ENCODE measurements at regions not wholly inside any gene's neighbourhood (a gene's known extent, or its start where the extent isn't known, plus 50 kb on each side); places are given as distances from the start of the nearest gene placed in this dataset.

GRCh38 chr5:179430193-179431175 lies 85.2 kb upstream of the ADAMTS2 start:
- no peak for DNase-seq (ENCODE audit: low read depth, low spot score)

GRCh38 chr5:179427676-179428056 lies 82.4 kb upstream of the ADAMTS2 start:
- DNase-seq (ENCODE audit: low read depth, low spot score) = no peak

DNA sequence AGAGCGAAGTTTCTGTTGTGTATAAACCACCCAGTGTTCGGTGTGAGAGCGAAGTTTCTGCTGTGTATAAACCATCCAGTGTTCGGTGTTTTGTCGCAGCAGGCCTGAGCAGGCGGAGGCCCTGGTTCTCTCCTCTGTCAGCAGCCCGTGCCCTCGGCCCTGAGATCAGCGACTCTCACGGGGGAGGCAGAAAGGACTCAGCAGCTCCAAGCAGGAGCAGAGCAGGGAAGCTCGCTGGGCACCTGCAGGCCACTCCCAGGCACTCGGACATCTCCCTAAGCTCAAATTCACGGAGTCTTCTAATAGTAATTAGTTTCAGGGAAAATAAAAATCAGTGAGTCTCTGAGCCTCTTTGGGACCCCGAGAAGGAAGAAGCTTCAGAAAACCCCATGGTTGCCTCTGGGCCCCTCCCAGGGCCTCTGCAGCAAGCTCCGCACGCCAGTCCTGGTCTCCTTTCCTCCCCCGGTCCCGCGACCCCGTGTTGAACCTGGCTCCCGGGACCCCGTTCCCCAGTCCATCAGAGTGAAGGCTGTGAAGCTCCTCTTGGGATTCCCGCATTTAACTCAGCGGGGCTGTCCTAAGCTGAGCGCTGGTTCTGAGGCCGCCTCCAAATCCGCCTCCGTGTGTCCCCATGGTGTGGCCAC lies 81.9 kb upstream of the ADAMTS2 start:
- DNase-seq (ENCODE audit: low read depth, low spot score) = no peak

DNA sequence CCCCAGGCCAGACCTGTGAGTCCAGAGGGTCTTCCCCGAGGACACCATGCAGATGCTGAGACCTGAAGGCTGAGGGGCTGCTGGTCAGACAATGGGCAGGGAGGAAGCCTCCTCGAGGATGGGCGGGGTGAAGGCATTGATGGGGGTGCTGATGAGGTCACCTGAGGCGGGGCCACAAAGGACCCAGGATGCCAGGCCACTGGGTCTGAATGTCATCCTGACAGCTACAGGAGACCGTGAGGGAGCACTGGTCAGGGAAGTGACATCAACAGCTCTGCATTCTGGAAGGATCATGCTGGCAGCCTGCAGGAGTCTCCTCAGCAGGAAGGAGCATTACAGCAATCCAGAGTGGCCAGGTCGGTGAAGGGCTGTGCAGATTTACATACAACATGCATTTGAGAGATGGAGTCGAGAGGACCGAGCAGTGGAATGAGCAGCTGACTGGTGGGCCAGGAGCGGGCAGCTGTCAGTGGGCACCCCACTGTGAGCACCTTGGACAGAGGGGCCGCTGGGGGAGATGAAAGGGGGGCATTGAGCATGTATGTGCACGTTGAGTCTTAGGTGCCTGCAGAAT lies 77.7 kb upstream of the ADAMTS2 start:
- no peak for DNase-seq (ENCODE audit: low read depth, low spot score)

- no peak for DNase-seq (ENCODE audit: low read depth, low spot score)
These were observed 77.1 kb upstream of the ADAMTS2 start for GRCh38 chr5:179422213-179422855.

- DNase-seq (ENCODE audit: low read depth, low spot score) = no peak
These were observed 76.1 kb upstream of the ADAMTS2 start for GRCh38 chr5:179421144-179421901.

DNA sequence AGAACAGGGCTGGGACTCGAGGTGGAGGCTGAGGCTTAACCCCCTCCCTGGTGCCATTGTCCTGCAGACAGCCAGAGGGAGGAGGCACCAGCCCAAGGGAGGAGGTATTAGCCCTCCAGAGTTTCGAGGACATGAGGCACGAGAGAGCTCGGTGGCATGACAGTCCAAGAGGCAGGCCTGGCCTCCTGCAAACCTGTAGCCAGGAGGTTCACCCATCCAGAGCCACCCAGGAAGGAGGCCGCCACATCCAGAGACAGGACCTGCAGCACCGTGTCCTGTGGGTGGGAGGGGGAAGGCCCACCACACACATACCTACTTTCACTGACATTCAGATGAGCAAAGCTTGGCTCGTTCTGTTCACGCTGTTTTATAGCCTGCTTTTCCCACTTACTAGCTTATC lies 75.2 kb upstream of the ADAMTS2 start:
- no peak for DNase-seq (ENCODE audit: low read depth, low spot score)

- no peak for DNase-seq (ENCODE audit: low read depth, low spot score)
These were observed 73.7 kb upstream of the ADAMTS2 start for GRCh38 chr5:179418972-179419371.

DNA sequence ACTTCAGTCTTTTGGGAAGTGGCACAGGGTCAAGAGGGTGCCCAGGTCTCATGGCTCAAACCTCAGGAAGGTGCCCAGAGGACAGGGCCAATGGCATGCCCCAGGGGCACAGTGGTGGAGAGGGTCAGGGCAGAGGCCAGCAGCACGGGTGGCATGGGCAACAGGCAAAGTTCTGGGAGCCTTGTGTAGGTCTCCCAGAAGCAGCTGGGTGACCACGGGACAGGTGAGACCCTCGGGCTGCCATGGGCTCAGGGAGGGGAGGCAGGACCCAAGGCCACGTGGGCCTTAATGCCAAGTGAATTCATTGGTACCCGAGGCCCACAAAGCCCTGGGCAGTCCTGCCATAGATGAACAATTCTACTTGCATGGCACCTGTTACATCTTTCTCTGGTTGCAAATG lies 72.4 kb upstream of the ADAMTS2 start:
- DNase-seq (ENCODE audit: low read depth, low spot score) = no peak

GRCh38 chr5:179417016-179417415 lies 71.8 kb upstream of the ADAMTS2 start:
- DNase-seq (ENCODE audit: low read depth, low spot score) = no peak

- no peak for DNase-seq (ENCODE audit: low read depth, low spot score)
These were observed 71.0 kb upstream of the ADAMTS2 start for GRCh38 chr5:179416114-179416822.

GRCh38 chr5:179415291-179416060 lies 70.2 kb upstream of the ADAMTS2 start:
- no peak for DNase-seq (ENCODE audit: low read depth, low spot score)

DNA sequence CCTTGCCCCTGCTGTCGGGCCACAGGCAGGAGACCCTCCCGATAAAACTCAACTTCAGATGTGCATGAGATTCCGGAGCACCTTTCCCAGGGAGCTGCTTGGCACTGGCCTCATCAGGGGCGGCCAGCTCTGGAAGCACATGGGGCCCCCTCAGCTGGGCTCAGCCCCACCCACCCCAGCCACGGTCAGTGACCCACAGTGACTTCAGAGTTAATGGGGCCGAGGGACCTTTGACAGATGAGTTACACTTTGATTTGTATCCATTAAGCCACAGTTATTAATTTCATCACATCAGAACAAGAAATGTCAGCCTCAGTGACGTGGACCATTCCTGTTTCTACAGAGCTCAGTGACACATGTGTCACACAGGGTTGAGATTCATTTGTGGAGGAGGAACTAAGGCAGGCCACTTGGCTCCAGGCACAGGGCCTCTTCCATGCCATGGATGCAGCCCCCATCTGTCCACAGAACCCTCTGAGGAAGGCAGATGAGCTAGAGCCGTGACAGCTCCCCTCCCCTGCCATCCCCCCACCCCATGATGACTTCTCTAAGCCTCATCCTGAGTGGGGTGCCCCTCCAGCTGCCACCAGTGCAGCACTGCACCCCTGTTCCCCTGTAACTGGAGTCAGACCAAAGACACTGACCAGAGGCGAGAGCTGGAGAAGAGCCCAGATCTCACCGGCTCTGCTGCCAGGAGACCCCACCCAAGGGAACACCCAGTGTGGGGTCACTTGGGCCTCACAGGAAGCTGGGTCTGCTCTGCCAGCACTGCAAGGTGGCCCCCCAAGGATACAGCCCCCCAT lies 69.4 kb upstream of the ADAMTS2 start:
- no peak for DNase-seq (ENCODE audit: low read depth, low spot score)

GRCh38 chr5:179413711-179414458 lies 68.6 kb upstream of the ADAMTS2 start:
- DNase-seq (ENCODE audit: low read depth, low spot score) = no peak

- DNase-seq (ENCODE audit: low read depth, low spot score) = no peak
These were observed 67.9 kb upstream of the ADAMTS2 start for GRCh38 chr5:179413086-179413690.

- no peak for DNase-seq (ENCODE audit: low read depth, low spot score)
These were observed 66.0 kb upstream of the ADAMTS2 start for GRCh38 chr5:179411161-179411841.
